AML-193 (cell line): ENCODE measurements at regions not wholly inside any gene's neighbourhood (a gene's known extent, or its start where the extent isn't known, plus 50 kb on each side); places are given as distances from the start of the nearest gene placed in this dataset.

ENCODE experiments used
- DNase-seq, 2 experiments: peaks; one replicate each; lab custom pipeline; 2025; lab: John Stamatoyannopoulos, UW

DNA sequence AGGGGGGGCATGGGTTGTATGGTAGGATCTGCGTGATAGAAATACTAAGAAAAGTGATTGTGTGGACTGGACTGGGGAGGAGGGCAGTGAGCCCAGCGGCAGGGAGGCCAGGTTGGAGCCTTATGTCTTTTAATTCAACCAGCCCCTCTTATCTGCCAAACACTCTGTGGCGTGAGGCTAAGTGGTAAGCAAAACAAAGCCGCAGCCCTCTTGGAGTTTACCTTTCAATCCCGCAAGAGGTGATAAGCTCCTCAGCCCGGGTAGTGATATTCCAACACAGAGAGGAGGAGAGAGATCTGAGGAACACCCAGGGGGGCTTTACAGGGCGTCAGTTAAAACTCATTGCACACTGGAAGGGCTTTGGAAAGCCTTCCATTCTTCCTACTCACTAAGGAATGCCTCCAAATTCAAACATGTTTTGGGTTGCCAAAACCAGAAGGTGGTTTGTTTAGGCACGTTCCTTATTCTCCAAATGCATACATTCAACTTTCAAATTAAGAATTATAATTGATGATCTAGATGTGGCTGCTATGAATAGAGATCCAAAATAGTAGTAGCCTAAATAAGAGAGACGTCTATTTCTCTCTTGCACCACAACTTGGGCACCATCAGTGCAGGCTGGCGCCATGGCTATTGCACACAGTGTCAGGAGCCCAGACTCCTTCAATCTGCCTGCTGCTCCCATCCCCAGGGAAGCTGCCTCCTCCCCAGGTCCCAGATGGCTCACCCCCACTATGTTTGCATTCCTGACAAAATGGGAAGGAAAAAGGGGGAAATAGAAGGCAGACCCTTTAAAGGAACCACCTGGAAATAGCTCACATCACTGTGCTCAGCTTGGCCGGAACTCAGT lies 75.1 kb upstream of the FSTL4 start:
- DNase-seq, result no peak

DNA sequence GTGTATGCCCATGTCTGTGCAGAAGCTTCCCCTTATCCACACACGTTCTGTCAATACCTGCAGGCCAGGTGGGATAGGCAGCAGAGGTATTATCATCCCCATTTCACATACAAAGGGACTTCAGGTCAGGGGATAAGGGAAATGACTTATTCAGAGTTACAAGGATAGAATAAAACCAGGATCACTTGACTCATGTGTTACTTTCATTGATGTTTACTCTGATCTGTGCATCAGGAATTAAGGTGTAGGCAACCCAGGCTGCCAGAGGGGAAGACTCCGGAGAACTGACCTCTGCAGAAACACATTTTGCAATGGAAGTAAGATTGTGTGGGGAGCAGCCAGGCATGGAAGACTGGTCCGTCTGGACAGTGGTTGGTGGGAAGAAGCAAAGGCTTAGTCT lies 74.2 kb upstream of the FSTL4 start:
- no peak for DNase-seq

DNA sequence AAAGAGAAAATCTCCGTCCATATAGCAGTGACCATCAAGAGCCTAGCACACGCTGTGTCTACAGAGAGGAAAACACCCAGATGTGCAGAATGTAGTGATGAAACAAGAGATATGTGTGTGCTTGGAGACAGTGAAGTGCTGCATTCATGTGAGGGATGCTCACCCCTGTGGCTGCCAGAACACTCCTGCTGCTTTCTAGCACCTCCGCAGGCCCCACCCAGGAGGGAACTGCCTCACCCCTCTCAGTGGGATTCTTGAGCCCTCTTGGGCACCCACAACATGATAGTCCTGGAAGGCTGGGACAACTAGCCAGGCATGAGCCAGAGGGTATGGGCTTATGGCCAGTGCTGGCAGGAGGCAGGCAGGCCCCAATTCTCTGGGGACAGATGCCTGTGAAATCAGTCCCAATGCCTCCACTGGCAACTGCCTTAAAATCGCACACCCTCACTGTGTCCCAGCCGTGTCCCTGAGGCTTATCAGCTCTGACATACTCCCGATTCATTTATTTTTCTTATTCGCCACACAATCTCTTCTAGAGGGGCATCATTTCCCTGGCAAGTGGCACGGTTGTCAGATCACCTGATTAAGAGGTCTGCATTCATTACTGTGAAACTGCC lies 73.2 kb upstream of the FSTL4 start:
- DNase-seq, result no peak

DNA sequence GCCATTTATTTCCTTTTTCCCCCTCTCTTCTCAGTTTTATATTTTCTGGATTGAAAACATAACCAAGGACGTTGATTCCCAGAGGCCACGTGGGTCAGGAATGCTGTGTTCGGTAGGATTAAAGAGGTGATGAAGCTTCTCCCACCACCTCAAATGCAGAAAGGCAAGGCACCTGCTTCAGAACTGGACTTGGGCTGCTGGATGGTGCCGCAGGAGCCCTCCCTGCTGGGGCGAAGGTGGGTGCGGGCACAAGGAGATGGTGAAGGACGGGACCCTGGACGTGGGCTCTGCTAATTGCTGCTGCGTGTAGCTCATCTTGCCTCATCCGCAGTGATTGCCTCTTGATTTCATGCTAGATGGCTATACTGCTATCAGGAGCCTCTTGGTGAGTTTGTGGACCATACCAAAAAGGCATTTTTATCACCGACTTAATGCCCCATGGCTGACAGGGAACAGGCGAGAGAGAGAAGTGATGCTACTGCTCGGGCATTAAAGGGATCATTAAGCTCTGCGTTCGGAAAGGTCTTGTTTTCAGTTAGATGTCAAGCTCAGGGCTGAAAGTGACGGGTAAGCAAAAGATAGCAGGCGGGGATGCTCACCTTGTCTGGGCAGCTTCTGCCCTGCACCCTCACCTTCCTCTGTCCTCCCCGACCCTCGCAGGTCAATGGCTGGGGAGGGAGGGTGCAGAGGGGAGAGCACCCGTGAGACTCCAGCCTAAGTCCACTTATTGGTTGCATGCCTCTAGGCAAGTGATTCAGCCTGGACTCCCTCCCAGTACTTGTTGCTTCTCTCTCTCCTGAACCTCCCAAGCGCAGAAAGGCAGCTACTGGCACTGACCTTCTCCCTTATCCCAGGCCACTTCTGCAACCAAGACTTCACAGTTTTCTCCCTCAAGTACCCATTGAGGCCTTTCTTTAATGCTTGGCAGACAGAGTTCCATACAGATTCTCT lies 71.6 kb upstream of the FSTL4 start:
- DNase-seq, result no peak

DNA sequence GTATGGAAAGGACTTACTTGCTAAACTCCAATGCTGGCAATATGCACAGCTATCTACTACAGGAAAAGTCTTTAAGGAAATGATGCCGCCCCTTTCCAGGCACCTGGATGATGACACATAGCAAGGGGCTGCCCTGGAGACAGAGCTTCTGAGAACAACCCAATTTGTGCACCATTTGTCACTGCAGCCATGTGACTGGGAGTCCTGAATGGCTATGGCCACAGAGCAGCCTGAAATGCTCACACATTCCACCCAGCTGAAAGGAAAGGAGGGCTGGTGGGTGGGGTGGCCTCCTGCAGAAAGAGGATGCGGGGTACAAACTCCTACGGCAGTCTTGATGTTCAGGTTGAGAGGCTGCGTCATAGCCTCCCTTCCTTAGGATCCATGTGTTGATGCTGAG lies 70.1 kb upstream of the FSTL4 start:
- DNase-seq, result no peak

DNA sequence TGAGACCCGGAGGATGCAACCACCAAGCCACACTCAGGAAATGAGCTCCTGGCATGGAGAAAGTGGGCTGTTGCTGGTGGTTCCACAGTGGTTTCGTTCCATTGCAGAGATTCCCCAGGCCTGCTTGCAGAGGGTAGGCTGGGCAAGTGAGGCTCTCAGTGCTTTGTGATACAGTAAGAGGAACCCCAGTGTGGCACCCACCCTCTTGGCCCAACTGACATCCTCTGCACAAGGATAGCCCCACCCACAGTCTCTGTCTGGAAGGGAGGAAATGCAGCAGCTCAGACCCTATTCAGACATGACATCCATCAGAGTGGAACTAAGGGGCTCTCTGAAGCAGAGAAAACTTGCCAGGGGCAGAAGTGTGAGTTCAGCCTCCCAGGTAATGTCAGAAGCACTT lies 69.6 kb upstream of the FSTL4 start:
- DNase-seq, result no peak

DNA sequence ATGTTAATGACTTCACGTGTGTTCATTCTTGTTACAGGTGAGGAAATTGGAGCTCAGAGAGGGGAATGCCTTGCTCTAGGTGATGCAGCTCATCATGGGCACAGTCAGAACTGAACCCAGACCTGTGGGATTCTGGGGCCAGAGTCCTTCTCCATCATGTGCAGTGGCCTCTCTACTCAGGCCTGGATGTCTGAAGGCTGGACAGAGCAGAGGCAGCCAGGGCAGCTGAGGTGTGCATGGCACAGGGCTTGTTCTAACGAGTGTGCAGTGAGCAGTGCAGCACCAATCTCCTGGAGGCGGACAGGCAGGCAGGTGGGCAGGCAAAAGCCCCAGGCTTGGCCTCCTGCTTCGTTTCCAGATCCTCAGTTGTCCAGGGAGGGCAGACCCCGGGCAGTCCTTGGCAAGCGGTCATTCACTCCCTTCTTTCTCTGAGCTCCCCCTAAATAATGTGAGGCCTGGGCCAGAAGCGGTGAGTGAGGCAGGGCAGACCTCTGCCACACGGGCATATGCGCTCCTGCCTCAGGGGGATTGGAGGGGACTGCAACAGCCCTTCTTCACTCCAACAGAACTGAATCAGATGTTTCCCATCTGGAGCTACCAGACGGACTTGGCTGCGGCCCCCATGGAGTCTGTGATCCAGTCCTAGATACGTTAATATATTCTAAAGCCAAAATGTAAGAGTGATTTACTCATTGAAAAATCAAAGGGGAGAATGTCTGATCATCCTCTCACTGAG lies 68.7 kb upstream of the FSTL4 start:
- DNase-seq, result no peak

DNA sequence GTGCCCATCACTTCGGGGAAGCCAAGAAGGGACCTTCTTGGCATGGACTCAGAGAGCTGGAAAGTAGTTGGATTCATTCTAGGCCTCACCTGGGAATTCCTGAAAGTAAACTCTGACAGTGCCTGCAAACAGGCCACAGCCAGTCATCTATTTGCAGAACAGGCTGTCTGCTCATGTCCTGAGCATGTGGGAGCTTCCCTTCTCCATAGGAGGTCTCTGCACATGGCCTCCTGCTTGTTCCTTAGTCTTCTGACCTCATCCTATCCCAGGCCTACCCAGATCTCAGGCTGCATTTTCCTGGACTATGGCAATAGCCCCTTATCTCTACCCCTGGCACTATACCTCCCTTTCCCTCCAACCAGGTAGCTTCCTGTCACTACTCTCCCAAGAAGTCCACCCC lies 67.2 kb upstream of the FSTL4 start:
- DNase-seq, result no peak

DNA sequence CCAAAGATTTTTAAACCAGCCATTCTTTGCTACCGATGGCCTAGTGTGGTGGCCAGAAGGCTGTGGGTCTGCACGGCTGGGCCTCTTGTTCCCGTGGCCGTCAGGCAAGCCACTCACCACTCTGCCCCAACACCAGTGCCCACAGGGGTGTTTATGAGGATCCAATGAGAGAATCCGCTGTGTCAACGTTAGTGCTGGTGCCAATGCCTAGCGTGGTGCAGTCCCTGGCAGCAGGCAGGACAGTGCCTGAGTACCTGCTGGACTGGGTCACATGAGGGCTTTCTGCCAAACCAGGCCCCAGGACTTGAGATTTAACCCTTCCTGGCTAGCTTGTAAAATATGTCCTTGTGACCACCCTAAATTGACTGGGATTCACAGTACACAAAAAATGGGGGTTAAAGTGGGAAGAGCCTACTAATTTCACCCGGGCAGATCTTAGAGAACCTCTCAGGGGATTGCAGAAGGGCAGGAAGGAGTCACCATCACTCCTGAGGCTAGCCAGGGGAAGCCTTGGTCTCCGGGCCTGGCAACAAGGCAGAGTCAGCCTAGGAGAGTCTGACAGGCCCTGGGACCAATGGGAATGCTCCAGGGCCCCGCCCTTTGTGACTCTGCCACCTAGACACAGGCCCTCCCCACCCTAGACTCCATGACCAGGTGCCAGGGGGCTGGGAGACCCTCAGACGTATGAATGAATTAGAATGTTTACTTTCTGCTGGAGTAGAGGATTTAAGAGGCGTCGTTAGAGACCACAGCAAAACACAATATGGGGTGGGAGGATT lies 63.2 kb upstream of the FSTL4 start:
- DNase-seq, result no peak

DNA sequence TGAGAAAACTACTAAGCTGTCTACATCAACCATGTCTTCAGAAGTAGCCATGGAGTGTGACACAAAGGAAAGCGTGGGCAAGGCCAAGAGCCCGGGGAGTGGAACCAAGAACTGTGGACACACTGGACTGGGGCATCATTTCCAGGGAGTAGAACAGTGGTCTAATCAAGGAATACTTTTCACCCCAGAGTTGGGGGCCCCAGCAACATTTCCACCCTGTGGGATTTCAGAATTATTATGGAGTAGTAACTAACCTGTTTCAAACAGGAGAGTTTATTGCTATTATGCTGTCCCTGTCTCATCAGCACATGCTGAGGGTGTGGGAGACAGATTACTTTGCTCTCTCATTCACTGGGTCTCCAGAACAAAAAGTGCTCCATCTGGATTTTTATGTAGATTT lies 58.0 kb upstream of the FSTL4 start:
- DNase-seq, result no peak

DNA sequence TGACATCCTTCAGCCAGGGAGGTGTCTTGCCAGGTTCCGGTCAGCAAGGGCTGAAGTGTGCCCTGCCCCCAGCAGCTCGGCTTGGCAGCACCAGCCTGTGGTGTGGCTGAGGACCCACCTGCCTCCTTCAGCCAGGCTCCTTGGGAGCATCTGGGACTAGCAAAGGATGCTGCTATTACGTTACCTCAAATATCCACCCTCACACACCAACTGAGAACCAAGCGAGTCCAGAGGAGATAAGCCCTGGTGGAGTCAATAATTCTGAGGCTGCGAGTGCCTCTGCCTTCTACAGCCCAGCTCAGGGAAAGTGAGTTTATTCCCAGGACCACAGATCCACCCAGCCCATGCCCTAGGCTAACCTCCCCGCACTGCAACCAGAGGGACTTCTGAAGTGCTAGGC lies 57.1 kb upstream of the FSTL4 start:
- DNase-seq, result no peak

DNA sequence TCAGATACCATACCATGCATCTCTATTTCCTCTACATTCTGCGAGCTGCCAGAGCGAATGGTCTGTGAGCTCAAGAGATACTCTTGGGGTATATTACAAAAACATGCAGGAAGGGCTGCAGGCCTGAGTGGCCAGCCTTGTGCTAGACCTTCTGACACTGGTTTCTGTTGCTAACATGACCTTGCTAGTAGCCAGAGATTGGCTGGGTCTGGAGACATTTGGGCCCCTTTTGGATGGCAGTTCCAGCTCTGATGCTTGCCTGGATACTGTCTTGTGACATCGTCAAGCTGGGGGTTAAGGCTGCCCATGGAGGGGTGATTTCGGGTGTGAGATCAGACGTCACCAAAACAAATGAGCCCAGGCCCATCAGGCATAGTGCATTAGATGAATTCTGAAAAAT lies 56.1 kb upstream of the FSTL4 start:
- DNase-seq, result no peak

DNA sequence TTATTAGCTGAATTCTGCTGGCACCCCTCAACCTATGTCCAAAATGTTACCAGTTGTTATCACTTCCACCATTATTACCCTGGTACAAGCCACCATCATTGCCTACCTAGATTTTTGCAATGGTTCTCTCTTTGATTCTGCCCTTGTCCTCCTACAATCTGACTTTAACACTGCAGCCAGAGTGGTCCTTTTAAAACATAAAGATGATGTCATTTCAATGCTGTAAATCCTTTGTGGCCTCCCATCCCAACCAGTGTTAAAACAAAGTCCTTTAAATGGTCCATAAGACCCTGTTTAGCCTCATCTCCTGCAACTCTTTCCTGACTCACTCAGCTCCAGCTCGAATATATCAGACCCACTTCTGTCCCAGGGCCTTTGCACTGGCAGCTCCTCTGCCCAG lies 54.9 kb upstream of the FSTL4 start:
- DNase-seq, result no peak

DNA sequence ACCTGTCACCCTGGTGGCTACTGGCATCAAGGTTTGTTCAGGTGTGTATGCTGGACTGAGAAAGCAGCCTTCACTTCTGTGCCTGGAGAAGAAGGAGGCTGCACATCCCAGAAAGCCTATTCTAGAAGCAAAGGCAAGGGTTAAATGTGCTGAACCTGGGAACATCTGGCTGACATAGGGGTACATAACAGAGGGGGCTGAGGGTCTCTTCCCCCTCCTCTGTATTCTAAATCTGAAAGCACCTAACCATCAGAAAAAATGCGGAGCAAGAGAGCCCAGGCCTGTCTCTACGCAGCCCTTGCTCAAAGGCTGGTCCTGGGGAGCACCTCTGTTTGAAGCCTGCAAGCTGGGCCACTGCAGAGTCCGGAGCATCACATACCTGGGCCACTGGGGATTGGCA lies 53.2 kb upstream of the FSTL4 start:
- DNase-seq, result no peak

DNA sequence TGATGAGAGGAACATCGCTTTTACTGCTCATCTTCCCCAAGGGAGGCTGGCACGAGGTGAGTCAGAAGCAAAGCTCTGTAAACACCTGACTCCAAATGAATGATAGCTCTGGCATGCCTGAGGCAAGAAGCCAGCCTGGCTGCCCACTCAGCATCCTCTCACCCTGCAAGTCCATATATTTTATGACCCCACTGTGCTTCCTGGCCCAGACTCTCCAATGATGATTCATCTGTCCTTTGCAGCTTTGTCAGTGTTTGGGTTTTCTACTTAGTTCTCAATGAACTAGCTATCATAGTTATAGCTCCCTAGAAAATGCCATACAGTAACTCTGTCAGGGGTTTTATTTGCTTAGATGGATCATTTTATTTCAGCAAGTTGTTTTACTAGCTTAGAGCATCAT lies 52.1 kb upstream of the FSTL4 start:
- no peak for DNase-seq

DNA sequence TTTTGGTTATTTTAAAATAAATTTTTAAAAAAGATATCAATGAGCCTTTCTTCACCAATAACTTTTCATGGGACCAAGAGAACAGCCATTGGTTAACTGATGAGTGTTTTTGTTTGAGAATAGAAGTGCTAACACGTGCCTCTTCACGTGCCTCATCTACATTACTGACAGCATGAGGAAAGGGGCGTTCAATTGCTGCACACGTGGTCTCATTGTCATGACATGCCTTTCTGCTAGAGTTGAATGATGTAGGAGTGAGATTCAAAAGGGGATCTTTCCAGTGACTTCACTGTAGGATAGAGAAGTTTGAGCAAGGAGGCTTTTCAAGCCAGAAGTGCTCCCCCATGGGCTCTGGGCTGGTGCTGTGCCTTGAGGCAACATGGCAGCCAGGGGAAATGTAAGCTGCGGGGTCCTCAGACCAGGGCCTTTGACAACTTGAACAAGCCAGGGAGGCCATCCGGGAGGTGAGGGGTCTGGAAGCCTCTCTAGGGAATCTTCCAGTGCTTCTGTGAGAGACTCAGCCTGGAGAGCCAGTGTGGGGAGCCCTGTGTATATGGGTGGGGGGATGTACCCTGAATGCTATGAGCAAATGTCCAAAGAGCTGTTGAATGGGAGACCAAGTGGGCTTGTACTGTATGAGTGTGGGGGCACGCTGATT lies 51.2 kb upstream of the FSTL4 start:
- no peak for DNase-seq

DNA sequence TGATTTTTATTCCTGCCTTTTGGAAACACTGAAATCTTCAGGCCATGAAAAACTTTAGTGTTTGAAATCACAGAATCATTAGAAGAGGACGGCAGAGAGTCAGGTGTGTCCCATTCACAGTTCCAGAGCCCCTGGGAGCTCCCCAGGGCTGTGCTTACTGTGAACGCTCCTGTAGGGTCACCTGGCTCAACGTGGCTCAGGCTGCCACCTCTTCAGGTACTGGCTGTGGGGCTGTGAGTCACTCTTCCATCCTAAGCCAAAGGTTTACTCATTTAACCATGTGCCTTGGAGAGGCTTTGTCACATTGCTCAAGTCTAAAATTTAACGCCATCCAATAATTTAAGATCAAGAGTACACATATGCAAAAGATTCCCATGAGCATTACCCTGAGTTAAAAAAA lies 50.2 kb upstream of the FSTL4 start:
- DNase-seq, result no peak
